ENCODE measurements at regions not wholly inside any gene's neighbourhood (a gene's known extent, or its start where the extent isn't known, plus 50 kb on each side); places are given as distances from the start of the nearest gene placed in this dataset.
A peak's percentile ranks its signal among the peaks of the same experiment; 100 is the strongest.

DNA sequence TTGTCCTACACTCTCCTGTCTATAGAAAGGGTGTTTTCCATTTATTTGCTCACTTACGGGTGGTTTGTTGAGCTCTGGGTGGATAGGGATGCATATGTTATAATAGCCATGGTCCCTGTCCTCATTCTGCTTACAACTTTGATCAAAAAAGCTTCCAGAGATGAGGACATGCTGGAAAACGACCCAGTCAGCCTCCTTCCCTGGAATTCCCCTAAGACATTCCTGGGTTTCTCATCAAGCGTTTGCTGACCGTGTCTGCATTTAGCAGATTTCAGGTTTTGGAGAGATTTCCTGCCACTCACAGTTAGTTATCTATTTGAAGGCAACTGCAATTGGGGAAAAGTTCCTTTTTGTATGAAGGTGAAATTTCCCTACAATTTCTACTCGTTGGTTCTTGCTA is 152.8 kb upstream of the AFDN start:
- H3K27me3 ChIP-seq, result no peaks in the 10 kb centered on the region

DNA sequence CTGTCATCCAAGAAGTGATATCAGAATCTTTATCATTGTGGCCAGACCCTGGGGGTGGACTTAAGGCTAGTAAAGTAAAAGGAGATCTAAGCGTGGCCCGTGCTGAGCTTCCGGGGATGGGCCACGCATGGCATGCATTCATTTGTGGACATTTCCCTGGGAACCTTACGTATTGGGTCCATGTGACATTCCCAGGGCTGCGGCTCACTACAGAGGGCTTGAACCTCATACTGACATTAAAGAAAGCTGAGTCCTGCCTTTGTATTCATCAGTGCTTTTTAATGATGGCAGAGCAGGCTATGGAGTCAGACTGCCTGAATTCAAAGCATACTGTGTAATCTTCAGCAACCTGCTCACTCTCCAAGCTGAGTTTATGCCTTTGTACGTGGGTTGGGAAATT is 152.2 kb upstream of the AFDN start:
- no peak overlapping the region for H3K27ac ChIP-seq

More for the DNA sequence above, 152.8 kb upstream of the AFDN start:
- peaks cover 43% of the 10 kb centered on the region for H3K4me1 ChIP-seq (ENCODE audit: low read depth)
- TF ChIP-seq, protein P1, sequence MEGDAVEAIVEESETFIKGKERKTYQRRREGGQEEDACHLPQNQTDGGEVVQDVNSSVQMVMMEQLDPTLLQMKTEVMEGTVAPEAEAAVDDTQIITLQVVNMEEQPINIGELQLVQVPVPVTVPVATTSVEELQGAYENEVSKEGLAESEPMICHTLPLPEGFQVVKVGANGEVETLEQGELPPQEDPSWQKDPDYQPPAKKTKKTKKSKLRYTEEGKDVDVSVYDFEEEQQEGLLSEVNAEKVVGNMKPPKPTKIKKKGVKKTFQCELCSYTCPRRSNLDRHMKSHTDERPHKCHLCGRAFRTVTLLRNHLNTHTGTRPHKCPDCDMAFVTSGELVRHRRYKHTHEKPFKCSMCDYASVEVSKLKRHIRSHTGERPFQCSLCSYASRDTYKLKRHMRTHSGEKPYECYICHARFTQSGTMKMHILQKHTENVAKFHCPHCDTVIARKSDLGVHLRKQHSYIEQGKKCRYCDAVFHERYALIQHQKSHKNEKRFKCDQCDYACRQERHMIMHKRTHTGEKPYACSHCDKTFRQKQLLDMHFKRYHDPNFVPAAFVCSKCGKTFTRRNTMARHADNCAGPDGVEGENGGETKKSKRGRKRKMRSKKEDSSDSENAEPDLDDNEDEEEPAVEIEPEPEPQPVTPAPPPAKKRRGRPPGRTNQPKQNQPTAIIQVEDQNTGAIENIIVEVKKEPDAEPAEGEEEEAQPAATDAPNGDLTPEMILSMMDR (IDR thresholded peaks at IDR 0.05; ENCODE audit: low read depth, low read length), result no peak
- DNase-seq (ENCODE audit: low read depth in 1 of 2, low spot score in 1 of 2), result peak in 1 of 2 donors; percentile 22
- H3K27ac ChIP-seq, result no peak overlapping the region
- no peaks in the 10 kb centered on the region for H3K9me3 ChIP-seq (ENCODE audit: low read depth)
- no peak overlapping the region for H3K4me3 ChIP-seq
- H3K36me3 ChIP-seq, result no peaks in the 10 kb centered on the region

GRCh38 chr6:167676000-167676665 is 150.6 kb upstream of the AFDN start:
- no peaks in the 10 kb centered on the region for H3K36me3 ChIP-seq
- TF ChIP-seq, protein P1 (IDR thresholded peaks at IDR 0.05; ENCODE audit: low read depth, low read length), result no peak
- H3K27ac ChIP-seq, result no peak overlapping the region
- peaks cover 25% of the 10 kb centered on the region for H3K4me1 ChIP-seq (ENCODE audit: low read depth)
- no peaks in the 10 kb centered on the region for H3K9me3 ChIP-seq (ENCODE audit: low read depth)
- no peaks in the 10 kb centered on the region for H3K27me3 ChIP-seq
- no peak overlapping the region for H3K4me3 ChIP-seq
- peak; percentile 53 to 86 for DNase-seq (ENCODE audit: low read depth in 1 of 2, low spot score in 1 of 2)

More for the DNA sequence above, 152.2 kb upstream of the AFDN start:
- Histone ChIP-seq H3K27me3 (no peaks in the 10 kb centered on the region), H3K4me3 (no peak overlapping the region), H3K4me1 (ENCODE audit: low read depth) (peaks cover 41% of the 10 kb centered on the region), H3K9me3 (ENCODE audit: low read depth) (no peaks in the 10 kb centered on the region), H3K36me3 (no peaks in the 10 kb centered on the region)
- DNase-seq (ENCODE audit: low read depth in 1 of 2, low spot score in 1 of 2), result no peak
- TF ChIP-seq, protein P1 (IDR thresholded peaks at IDR 0.05; ENCODE audit: low read depth, low read length), result no peak

DNA sequence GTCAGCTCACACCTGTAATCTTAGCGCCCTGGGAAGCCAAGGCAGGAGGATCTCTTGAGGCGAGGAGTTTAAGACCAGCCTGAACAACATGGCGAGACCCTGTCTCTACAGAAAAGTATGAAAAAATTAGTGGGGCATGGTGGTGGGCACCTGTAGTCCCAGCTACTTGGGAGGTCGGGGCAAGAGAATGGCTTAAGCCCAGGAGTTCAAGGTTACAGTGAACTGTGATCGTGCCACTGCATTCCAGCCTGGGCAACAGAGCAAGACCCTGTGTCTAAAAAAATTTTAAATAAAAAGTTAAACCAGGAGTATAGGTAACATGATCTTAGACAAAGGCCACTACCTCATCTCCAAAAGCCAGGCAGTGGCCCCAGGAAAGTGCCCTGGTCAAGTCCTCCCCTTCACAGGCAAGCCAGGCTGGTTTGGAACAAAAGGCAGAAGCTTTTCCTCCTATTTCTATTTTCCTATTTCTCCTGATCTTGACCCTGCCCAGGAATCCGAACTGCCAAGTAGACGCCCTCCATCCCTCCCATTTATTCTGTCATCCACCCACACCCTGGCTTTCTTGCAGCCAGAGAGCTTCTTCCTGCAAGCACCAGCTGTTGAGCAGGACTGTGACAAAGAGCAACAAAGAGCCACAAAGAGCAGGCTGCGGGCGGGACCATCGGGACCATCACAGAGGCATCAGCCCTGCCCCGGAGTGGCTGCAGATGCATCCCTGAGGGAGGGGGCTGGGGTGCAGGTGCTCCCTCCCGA is 149.9 kb upstream of the AFDN start:
- peaks cover 25% of the 10 kb centered on the region for H3K4me1 ChIP-seq (ENCODE audit: low read depth)
- peak in 1 of 2 donors; percentile 68 for DNase-seq (ENCODE audit: low read depth in 1 of 2, low spot score in 1 of 2)

GRCh38 chr6:167677422-167677789 is 149.3 kb upstream of the AFDN start:
- Histone ChIP-seq H3K27me3 (no peaks in the 10 kb centered on the region), H3K27ac (no peak overlapping the region), H3K36me3 (no peaks in the 10 kb centered on the region), H3K4me1 (ENCODE audit: low read depth) (peaks cover 25% of the 10 kb centered on the region), H3K4me3 (no peak overlapping the region), H3K9me3 (ENCODE audit: low read depth) (no peaks in the 10 kb centered on the region)
- TF ChIP-seq, protein P1 (IDR thresholded peaks at IDR 0.05; ENCODE audit: low read depth, low read length), result no peak
- no peak for DNase-seq (ENCODE audit: low read depth in 1 of 2, low spot score in 1 of 2)

More for the DNA sequence above, 149.9 kb upstream of the AFDN start:
- Histone ChIP-seq H3K4me3 (no peak overlapping the region), H3K9me3 (ENCODE audit: low read depth) (no peaks in the 10 kb centered on the region), H3K27me3 (no peaks in the 10 kb centered on the region), H3K27ac (no peak overlapping the region), H3K36me3 (no peaks in the 10 kb centered on the region)
- TF ChIP-seq, protein P1 (IDR thresholded peaks at IDR 0.05; ENCODE audit: low read depth, low read length), result no peak
